ENCODE measurements at regions not wholly inside any gene's neighbourhood (a gene's known extent, or its start where the extent isn't known, plus 50 kb on each side); places are given as distances from the start of the nearest gene placed in this dataset.

DNA sequence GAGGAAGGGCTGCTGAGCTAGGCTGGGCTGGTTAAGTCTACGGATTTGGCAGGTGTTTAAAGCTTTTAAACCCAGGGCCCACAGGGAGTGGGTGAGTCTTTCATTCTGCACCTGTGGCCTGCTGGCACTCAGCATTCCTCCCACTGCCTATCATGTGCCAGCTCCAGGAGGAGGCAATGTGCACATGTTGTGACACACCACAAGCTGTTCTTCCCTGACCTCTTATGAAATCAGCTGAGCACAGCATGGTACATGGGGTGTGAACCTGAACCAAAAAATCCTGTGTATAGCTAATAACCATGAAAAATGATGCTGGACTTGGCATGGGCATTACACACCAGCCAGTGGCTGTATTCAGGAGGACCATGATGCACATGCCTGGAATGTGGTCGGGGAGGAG lies 297.9 kb upstream of the MMADHC start:
- TF ChIP-seq EZH2phosphoT487 (IDR thresholded peaks at IDR 0.05; ENCODE audit: borderline replicate concordance, low read length) (no peak), EZH2 (IDR thresholded peaks at IDR 0.05; ENCODE audit: low read length, unreplicated experiment) (no peak)
- TF ChIP-seq, protein P1, sequence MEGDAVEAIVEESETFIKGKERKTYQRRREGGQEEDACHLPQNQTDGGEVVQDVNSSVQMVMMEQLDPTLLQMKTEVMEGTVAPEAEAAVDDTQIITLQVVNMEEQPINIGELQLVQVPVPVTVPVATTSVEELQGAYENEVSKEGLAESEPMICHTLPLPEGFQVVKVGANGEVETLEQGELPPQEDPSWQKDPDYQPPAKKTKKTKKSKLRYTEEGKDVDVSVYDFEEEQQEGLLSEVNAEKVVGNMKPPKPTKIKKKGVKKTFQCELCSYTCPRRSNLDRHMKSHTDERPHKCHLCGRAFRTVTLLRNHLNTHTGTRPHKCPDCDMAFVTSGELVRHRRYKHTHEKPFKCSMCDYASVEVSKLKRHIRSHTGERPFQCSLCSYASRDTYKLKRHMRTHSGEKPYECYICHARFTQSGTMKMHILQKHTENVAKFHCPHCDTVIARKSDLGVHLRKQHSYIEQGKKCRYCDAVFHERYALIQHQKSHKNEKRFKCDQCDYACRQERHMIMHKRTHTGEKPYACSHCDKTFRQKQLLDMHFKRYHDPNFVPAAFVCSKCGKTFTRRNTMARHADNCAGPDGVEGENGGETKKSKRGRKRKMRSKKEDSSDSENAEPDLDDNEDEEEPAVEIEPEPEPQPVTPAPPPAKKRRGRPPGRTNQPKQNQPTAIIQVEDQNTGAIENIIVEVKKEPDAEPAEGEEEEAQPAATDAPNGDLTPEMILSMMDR (conservative IDR thresholded peaks at IDR 0.05; ENCODE audit: low read depth, low read length), result no peak
- POLR2A ChIA-PET (ENCODE audit: unreplicated experiment), result no interaction called here
- Histone ChIP-seq H3K9ac (ENCODE audit: low read length) (no peak overlapping the region), H3K9me2 (replicated peaks; ENCODE audit: low read length) (no peaks in the 10 kb centered on the region), H4K20me1 (ENCODE audit: low read length) (no peaks in the 10 kb centered on the region), H3K9me3 (ENCODE audit: low read length) (no peaks in the 10 kb centered on the region), H2AFZ (ENCODE audit: low read length) (no peak overlapping the region), H3F3A (ENCODE audit: low read length, unreplicated experiment) (no peaks in the 10 kb centered on the region), H3K4me1 (ENCODE audit: insufficient read depth, low read length) (0 out of 2 replicates have a peak, but pooled peaks cover 9% of the 10 kb centered on the region), H3K4me3 (ENCODE audit: low read length) (no peak overlapping the region), H3K27ac (ENCODE audit: low read length) (no peak overlapping the region), H3K27me3 (ENCODE audit: low read length) (no peaks in the 10 kb centered on the region), H3K79me2 (ENCODE audit: low read length) (no peaks in the 10 kb centered on the region), H3K4me2 (ENCODE audit: low read length) (no peak overlapping the region), H3K36me3 (ENCODE audit: low read depth, low read length) (no peaks in the 10 kb centered on the region)
- BruUV-seq (replicated peaks), result no TSS peak
- no peak for ATAC-seq
- CTCF ChIA-PET, result no interaction called here
- peak; percentile 8 for DNase-seq
- intact Hi-C loops (cut with micrococcal nuclease), result no loop called here

GRCh38 chr2:149884871-149885270 lies 297.3 kb upstream of the MMADHC start:
- H4K20me1 ChIP-seq (ENCODE audit: low read length), result no peaks in the 10 kb centered on the region
- POLR2A ChIA-PET (ENCODE audit: unreplicated experiment), result no interaction called here
- H2AFZ ChIP-seq (ENCODE audit: low read length), result no peak overlapping the region
- DNase-seq (no peak), ATAC-seq (no peak)
- no peaks in the 10 kb centered on the region for H3K9me2 ChIP-seq (replicated peaks; ENCODE audit: low read length)
- no peaks in the 10 kb centered on the region for H3K79me2 ChIP-seq (ENCODE audit: low read length)
- H3K4me2 ChIP-seq (ENCODE audit: low read length), result no peak overlapping the region
- no peak overlapping the region for H3K27ac ChIP-seq (ENCODE audit: low read length)
- CTCF ChIA-PET, result no interaction called here
- intact Hi-C loops (cut with micrococcal nuclease), result no loop called here
- no TSS peak for BruUV-seq (replicated peaks)
- no peak overlapping the region for H3K9ac ChIP-seq (ENCODE audit: low read length)
- no peaks in the 10 kb centered on the region for H3F3A ChIP-seq (ENCODE audit: low read length, unreplicated experiment)
- H3K9me3 ChIP-seq (ENCODE audit: low read length), result no peaks in the 10 kb centered on the region
- H3K4me3 ChIP-seq (ENCODE audit: low read length), result no peak overlapping the region
- H3K4me1 ChIP-seq (ENCODE audit: insufficient read depth, low read length), result 0 out of 2 replicates have a peak, but pooled peaks cover 9% of the 10 kb centered on the region
- no peaks in the 10 kb centered on the region for H3K27me3 ChIP-seq (ENCODE audit: low read length)
- H3K36me3 ChIP-seq (ENCODE audit: low read depth, low read length), result no peaks in the 10 kb centered on the region
- TF ChIP-seq, protein P1 (conservative IDR thresholded peaks at IDR 0.05; ENCODE audit: low read depth, low read length), result no peak
- TF ChIP-seq EZH2 (IDR thresholded peaks at IDR 0.05; ENCODE audit: low read length, unreplicated experiment), result no peak
- TF ChIP-seq EZH2phosphoT487 (IDR thresholded peaks at IDR 0.05; ENCODE audit: borderline replicate concordance, low read length), result no peak

DNA sequence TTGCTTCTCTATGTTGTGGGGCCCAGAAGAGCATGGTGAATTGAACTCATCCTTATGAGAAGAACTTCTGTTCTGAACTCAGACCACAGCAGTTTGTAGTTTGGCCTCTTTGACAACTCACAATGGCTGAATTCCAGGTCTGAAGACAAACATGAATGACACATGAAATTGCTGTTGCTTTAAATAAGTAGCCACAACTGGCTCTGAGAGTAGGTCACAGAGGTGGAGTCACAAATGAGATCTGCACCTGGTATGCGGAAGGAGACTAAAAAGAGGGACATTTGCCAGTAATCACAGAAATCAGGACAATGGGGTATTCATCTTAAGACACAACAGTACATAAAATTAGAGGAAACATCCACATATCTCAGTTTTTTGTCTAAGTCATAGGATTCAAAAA lies 290.3 kb upstream of the MMADHC start:
- peak overlapping the region; percentile 50 for H3K27ac ChIP-seq (ENCODE audit: low read length)
- no peaks in the 10 kb centered on the region for H4K20me1 ChIP-seq (ENCODE audit: low read length)
- no peaks in the 10 kb centered on the region for H3K79me2 ChIP-seq (ENCODE audit: low read length)
- DNase-seq, result peak; percentile 93
- H3K4me3 ChIP-seq (ENCODE audit: low read length), result no peak overlapping the region
- CTCF ChIA-PET, result no interaction called here
- POLR2A ChIA-PET (ENCODE audit: unreplicated experiment), result no interaction called here
- no TSS peak for BruUV-seq (replicated peaks)
- H2AFZ ChIP-seq (ENCODE audit: low read length), result peak overlapping the region; percentile 25; the same call in 1 of the 2 replicates
- H3K9me2 ChIP-seq (replicated peaks; ENCODE audit: low read length), result no peaks in the 10 kb centered on the region
- peak; percentile 90 for ATAC-seq
- H3F3A ChIP-seq (ENCODE audit: low read length, unreplicated experiment), result no peaks in the 10 kb centered on the region
- peak overlapping the region; percentile 24 for H3K4me2 ChIP-seq (ENCODE audit: low read length)
- no peaks in the 10 kb centered on the region for H3K27me3 ChIP-seq (ENCODE audit: low read length)
- intact Hi-C loops (cut with micrococcal nuclease), result no loop called here
- no peak for TF ChIP-seq EZH2phosphoT487 (IDR thresholded peaks at IDR 0.05; ENCODE audit: borderline replicate concordance, low read length)
- H3K4me1 ChIP-seq (ENCODE audit: insufficient read depth, low read length), result peaks cover 17% of the 10 kb centered on the region
- no peak overlapping the region for H3K9ac ChIP-seq (ENCODE audit: low read length)
- H3K36me3 ChIP-seq (ENCODE audit: low read depth, low read length), result no peaks in the 10 kb centered on the region
- no peaks in the 10 kb centered on the region for H3K9me3 ChIP-seq (ENCODE audit: low read length)

All from PC-3 (cell line).